Endothelial cell (in vitro differentiated cells): ENCODE measurements at regions not wholly inside any gene's neighbourhood (a gene's known extent, or its start where the extent isn't known, plus 50 kb on each side); places are given as distances from the start of the nearest gene placed in this dataset.

Experiments
- DNase-seq: peaks from one replicate; pipeline ENCODE4 v3.0.0; 2021; ENCODE audit warnings: low spot score
- H3K27ac Mint-ChIP-seq: one replicate; pipeline ENCODE4 v1.8.0; 2021; ENCODE audit warnings: mixed read lengths, inconsistent platforms; ENCODE audit not compliant: unreplicated experiment
- H3K27me3 Mint-ChIP-seq: one replicate; pipeline ENCODE4 v1.8.0; 2021; ENCODE audit warnings: mild to moderate bottlenecking, moderate library complexity, mixed read lengths, inconsistent platforms; ENCODE audit not compliant: unreplicated experiment
- H3K36me3 Mint-ChIP-seq: one replicate; pipeline ENCODE4 v1.8.0; 2021; ENCODE audit warnings: mild to moderate bottlenecking, low read depth, mixed read lengths, inconsistent platforms; ENCODE audit not compliant: unreplicated experiment
- H3K4me1 Mint-ChIP-seq: one replicate; pipeline ENCODE4 v1.8.0; 2021; ENCODE audit warnings: mild to moderate bottlenecking, mixed read lengths, inconsistent platforms; ENCODE audit not compliant: unreplicated experiment
- H3K4me3 Mint-ChIP-seq: one replicate; pipeline ENCODE4 v1.8.0; 2021; ENCODE audit warnings: mild to moderate bottlenecking, mixed read lengths, inconsistent platforms; ENCODE audit not compliant: unreplicated experiment
- H3K9me3 Mint-ChIP-seq: one replicate; pipeline ENCODE4 v1.8.0; 2021; ENCODE audit warnings: mixed read lengths, inconsistent platforms; ENCODE audit not compliant: unreplicated experiment
- CTCF ChIP-seq: fragments of 200-600 bp; sonication (generic); IDR thresholded peaks from one replicate; pipeline ENCODE4 v1.5.0; 2021; ENCODE audit warnings: antibody characterized with exemption; ENCODE audit not compliant: unreplicated experiment

GRCh38 chr15:87293031-87293430, 963.5 kb downstream of the NTRK3 start:
- Mint-ChIP-seq H3K27me3 (peaks cover 1% of the 10 kb centered on the region), H3K9me3 (no peaks in the 10 kb centered on the region), H3K4me3 (no peak overlapping the region), H3K27ac (no peak overlapping the region), H3K36me3 (no peaks in the 10 kb centered on the region), H3K4me1 (no peaks in the 10 kb centered on the region)
- DNase-seq: no peak
- TF ChIP-seq CTCF: no peak

GRCh38 chr15:87287156-87287555, 969.4 kb downstream of the NTRK3 start:
- no peak overlapping the region for H3K4me3 Mint-ChIP-seq
- H3K27me3 Mint-ChIP-seq: no peaks in the 10 kb centered on the region
- no peaks in the 10 kb centered on the region for H3K36me3 Mint-ChIP-seq
- H3K27ac Mint-ChIP-seq: no peak overlapping the region
- TF ChIP-seq CTCF: no peak
- no peak for DNase-seq
- no peaks in the 10 kb centered on the region for H3K4me1 Mint-ChIP-seq
- no peaks in the 10 kb centered on the region for H3K9me3 Mint-ChIP-seq

GRCh38 chr15:87269566-87269965, 987.0 kb downstream of the NTRK3 start:
- no peaks in the 10 kb centered on the region for H3K9me3 Mint-ChIP-seq
- H3K36me3 Mint-ChIP-seq: no peaks in the 10 kb centered on the region
- no peak for TF ChIP-seq CTCF
- H3K4me3 Mint-ChIP-seq: no peak overlapping the region
- no peak overlapping the region for H3K27ac Mint-ChIP-seq
- H3K27me3 Mint-ChIP-seq: peaks cover 1% of the 10 kb centered on the region
- no peak for DNase-seq
- H3K4me1 Mint-ChIP-seq: no peaks in the 10 kb centered on the region

GRCh38 chr15:87268675-87269074, 987.9 kb downstream of the NTRK3 start:
- H3K4me1 Mint-ChIP-seq: no peaks in the 10 kb centered on the region

GRCh38 chr15:87267798-87268197, 988.7 kb downstream of the NTRK3 start:
- no peak for DNase-seq
- no peak for TF ChIP-seq CTCF
- no peaks in the 10 kb centered on the region for H3K4me1 Mint-ChIP-seq
- H3K4me3 Mint-ChIP-seq: no peak overlapping the region
- H3K9me3 Mint-ChIP-seq: no peaks in the 10 kb centered on the region
- H3K36me3 Mint-ChIP-seq: no peaks in the 10 kb centered on the region
- H3K27me3 Mint-ChIP-seq: no peaks in the 10 kb centered on the region
- no peak overlapping the region for H3K27ac Mint-ChIP-seq

More at GRCh38 chr15:87268675-87269074, 987.9 kb downstream of the NTRK3 start:
- no peaks in the 10 kb centered on the region for H3K9me3 Mint-ChIP-seq
- TF ChIP-seq CTCF: no peak
- H3K4me3 Mint-ChIP-seq: no peak overlapping the region
- DNase-seq: no peak
- peaks cover 1% of the 10 kb centered on the region for H3K27me3 Mint-ChIP-seq
- H3K36me3 Mint-ChIP-seq: no peaks in the 10 kb centered on the region
- no peak overlapping the region for H3K27ac Mint-ChIP-seq
